C4-2B (cell line): ENCODE measurements at regions not wholly inside any gene's neighbourhood (a gene's known extent, or its start where the extent isn't known, plus 50 kb on each side); places are given as distances from the start of the nearest gene placed in this dataset.

Source experiments
- ZFX ChIP-seq: fragments of 450-650 bp; IDR thresholded peaks from 2 replicates; pipeline ENCODE4 v1.6.1; 2017
- TF ChIP-seq, protein P1 (sequence below): fragments of 450-650 bp; conservative IDR thresholded peaks from 2 replicates; pipeline ENCODE4 v1.5.1; 2017; ENCODE audit warnings: mild to moderate bottlenecking

- TF ChIP-seq, protein P1, sequence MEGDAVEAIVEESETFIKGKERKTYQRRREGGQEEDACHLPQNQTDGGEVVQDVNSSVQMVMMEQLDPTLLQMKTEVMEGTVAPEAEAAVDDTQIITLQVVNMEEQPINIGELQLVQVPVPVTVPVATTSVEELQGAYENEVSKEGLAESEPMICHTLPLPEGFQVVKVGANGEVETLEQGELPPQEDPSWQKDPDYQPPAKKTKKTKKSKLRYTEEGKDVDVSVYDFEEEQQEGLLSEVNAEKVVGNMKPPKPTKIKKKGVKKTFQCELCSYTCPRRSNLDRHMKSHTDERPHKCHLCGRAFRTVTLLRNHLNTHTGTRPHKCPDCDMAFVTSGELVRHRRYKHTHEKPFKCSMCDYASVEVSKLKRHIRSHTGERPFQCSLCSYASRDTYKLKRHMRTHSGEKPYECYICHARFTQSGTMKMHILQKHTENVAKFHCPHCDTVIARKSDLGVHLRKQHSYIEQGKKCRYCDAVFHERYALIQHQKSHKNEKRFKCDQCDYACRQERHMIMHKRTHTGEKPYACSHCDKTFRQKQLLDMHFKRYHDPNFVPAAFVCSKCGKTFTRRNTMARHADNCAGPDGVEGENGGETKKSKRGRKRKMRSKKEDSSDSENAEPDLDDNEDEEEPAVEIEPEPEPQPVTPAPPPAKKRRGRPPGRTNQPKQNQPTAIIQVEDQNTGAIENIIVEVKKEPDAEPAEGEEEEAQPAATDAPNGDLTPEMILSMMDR: no peak
- TF ChIP-seq ZFX: no peak
These were observed 149.4 kb upstream of the GDF10 start for GRCh38 chr10:47150581-47150980.
